ENCODE measurements at regions not wholly inside any gene's neighbourhood (a gene's known extent, or its start where the extent isn't known, plus 50 kb on each side); places are given as distances from the start of the nearest gene placed in this dataset.

GRCh38 chr11:69361466-69361865 is 67.5 kb downstream of the MYEOV start:
- Histone ChIP-seq H3K9me2 (replicated peaks; ENCODE audit: low read length) (no peaks in the 10 kb centered on the region), H3K4me2 (ENCODE audit: low read length) (no peak overlapping the region), H3K79me2 (ENCODE audit: low read length) (no peaks in the 10 kb centered on the region), H3K27me3 (ENCODE audit: low read length) (no peaks in the 10 kb centered on the region), H3K9me3 (ENCODE audit: low read length) (no peaks in the 10 kb centered on the region), H3K27ac (ENCODE audit: low read length) (no peak overlapping the region), H3K9ac (ENCODE audit: low read length) (no peak overlapping the region), H3K36me3 (ENCODE audit: low read depth, low read length) (peaks cover 9% of the 10 kb centered on the region; the same call in 1 of the 2 replicates), H4K20me1 (ENCODE audit: low read length) (no peaks in the 10 kb centered on the region), H2AFZ (ENCODE audit: low read length) (no peak overlapping the region), H3K4me3 (ENCODE audit: low read length) (no peak overlapping the region), H3F3A (ENCODE audit: low read length, unreplicated experiment) (no peaks in the 10 kb centered on the region), H3K4me1 (ENCODE audit: insufficient read depth, low read length) (peaks cover 11% of the 10 kb centered on the region)
- no TSS peak for BruUV-seq (replicated peaks)
- TF ChIP-seq EZH2phosphoT487 (IDR thresholded peaks at IDR 0.05; ENCODE audit: borderline replicate concordance, low read length), result no peak
- TF ChIP-seq CTCF (conservative IDR thresholded peaks at IDR 0.05; ENCODE audit: low read depth, low read length), result no peak
- TF ChIP-seq EZH2 (IDR thresholded peaks at IDR 0.05; ENCODE audit: low read length, unreplicated experiment), result no peak
- no peak for ATAC-seq
- DNase-seq, result no peak
- intact Hi-C loops (cut with micrococcal nuclease), result no loop called here
- ChIA-PET POLR2A (ENCODE audit: unreplicated experiment) (no interaction called here), CTCF (interaction anchor here (0.5 kb wide), 1 partner anchor 87 kb away, joined by 6 read pairs; no protein-coding TSS in a partner anchor)

- Histone ChIP-seq H3K27ac (ENCODE audit: low read length) (no peak overlapping the region), H3K4me2 (ENCODE audit: low read length) (no peak overlapping the region), H3K4me1 (ENCODE audit: insufficient read depth, low read length) (peaks cover 15% of the 10 kb centered on the region), H3K9me2 (replicated peaks; ENCODE audit: low read length) (no peaks in the 10 kb centered on the region), H3K79me2 (ENCODE audit: low read length) (no peaks in the 10 kb centered on the region), H3F3A (ENCODE audit: low read length, unreplicated experiment) (no peaks in the 10 kb centered on the region), H2AFZ (ENCODE audit: low read length) (no peak overlapping the region), H4K20me1 (ENCODE audit: low read length) (no peaks in the 10 kb centered on the region), H3K9me3 (ENCODE audit: low read length) (no peaks in the 10 kb centered on the region), H3K36me3 (ENCODE audit: low read depth, low read length) (peaks cover 9% of the 10 kb centered on the region; the same call in 1 of the 2 replicates), H3K9ac (ENCODE audit: low read length) (no peak overlapping the region), H3K27me3 (ENCODE audit: low read length) (no peaks in the 10 kb centered on the region), H3K4me3 (ENCODE audit: low read length) (no peak overlapping the region)
- intact Hi-C loops (cut with micrococcal nuclease), result no loop called here
- peak; percentile 49 for TF ChIP-seq CTCF (conservative IDR thresholded peaks at IDR 0.05; ENCODE audit: low read depth, low read length)
- no peak for TF ChIP-seq EZH2phosphoT487 (IDR thresholded peaks at IDR 0.05; ENCODE audit: borderline replicate concordance, low read length)
- ATAC-seq, result no peak
- BruUV-seq (replicated peaks), result no TSS peak
- ChIA-PET CTCF (no interaction called here), POLR2A (ENCODE audit: unreplicated experiment) (no interaction called here)
- no peak for DNase-seq
These were observed 68.4 kb downstream of the MYEOV start for GRCh38 chr11:69362315-69362714.

DNA sequence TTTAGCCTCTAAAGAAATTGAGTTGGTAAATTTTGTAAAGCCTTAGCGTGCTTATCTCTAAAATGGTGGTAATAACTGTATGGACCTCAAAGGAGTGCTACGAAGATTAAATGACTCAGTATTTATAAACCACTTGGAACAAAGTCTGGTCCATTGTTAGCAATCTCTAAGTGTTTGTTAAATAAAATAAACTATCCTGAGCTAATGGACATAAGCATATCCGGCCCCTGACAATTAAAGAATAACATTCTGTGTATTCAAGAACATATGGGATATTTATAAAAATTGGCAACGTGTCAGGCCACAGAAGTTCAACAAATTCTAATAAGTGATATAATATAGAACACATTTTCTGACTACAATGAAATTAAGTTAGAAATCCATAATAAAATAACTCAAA is 71.0 kb downstream of the MYEOV start:
- no peak for TF ChIP-seq EZH2 (IDR thresholded peaks at IDR 0.05; ENCODE audit: low read length, unreplicated experiment)
- TF ChIP-seq EZH2phosphoT487 (IDR thresholded peaks at IDR 0.05; ENCODE audit: borderline replicate concordance, low read length), result no peak
- TF ChIP-seq CTCF (conservative IDR thresholded peaks at IDR 0.05; ENCODE audit: low read depth, low read length), result no peak
- H3F3A ChIP-seq (ENCODE audit: low read length, unreplicated experiment), result no peaks in the 10 kb centered on the region
- intact Hi-C loops (cut with micrococcal nuclease), result loop anchor here (5.0 kb wide), 3 partner anchors 63 to 272 kb away; no protein-coding TSS in a partner anchor
- H3K27ac ChIP-seq (ENCODE audit: low read length), result peak overlapping the region; percentile 37
- H3K9ac ChIP-seq (ENCODE audit: low read length), result no peak overlapping the region
- H3K9me3 ChIP-seq (ENCODE audit: low read length), result no peaks in the 10 kb centered on the region
- H3K4me2 ChIP-seq (ENCODE audit: low read length), result peak overlapping the region; percentile 7
- no peaks in the 10 kb centered on the region for H4K20me1 ChIP-seq (ENCODE audit: low read length)
- no peaks in the 10 kb centered on the region for H3K9me2 ChIP-seq (replicated peaks; ENCODE audit: low read length)
- no TSS peak for BruUV-seq (replicated peaks)
- H3K27me3 ChIP-seq (ENCODE audit: low read length), result no peaks in the 10 kb centered on the region
- H3K4me1 ChIP-seq (ENCODE audit: insufficient read depth, low read length), result peaks cover 36% of the 10 kb centered on the region
- CTCF ChIA-PET, result interaction anchor here (0.7 kb wide), 1 partner anchor 13 kb away, joined by 4 read pairs; no protein-coding TSS in a partner anchor
- DNase-seq (peak; percentile 37), ATAC-seq (peak; percentile 25)
- peaks cover 1% of the 10 kb centered on the region; the same call in 1 of the 2 replicates for H3K36me3 ChIP-seq (ENCODE audit: low read depth, low read length)
- peak overlapping the region; percentile 14; the same call in 1 of the 2 replicates for H2AFZ ChIP-seq (ENCODE audit: low read length)
- no peaks in the 10 kb centered on the region for H3K79me2 ChIP-seq (ENCODE audit: low read length)
- no peak overlapping the region for H3K4me3 ChIP-seq (ENCODE audit: low read length)
- POLR2A ChIA-PET (ENCODE audit: unreplicated experiment), result no interaction called here
